ENCODE measurements at regions not wholly inside any gene's neighbourhood (a gene's known extent, or its start where the extent isn't known, plus 50 kb on each side); places are given as distances from the start of the nearest gene placed in this dataset.

GRCh38 chr1:4964634-4965345, 310.4 kb downstream of the AJAP1 start:
- TF ChIP-seq CTCF (IDR thresholded peaks at IDR 0.05), result no peak
- intact Hi-C loops (cut with DNase I), result no loop called here

GRCh38 chr1:4963251-4963650, 308.8 kb downstream of the AJAP1 start:
- no peaks in the 10 kb centered on the region for H3K9me3 ChIP-seq
- H3K27me3 ChIP-seq, result peaks cover 0 to 41% (median 15%) of the 10 kb centered on the region in 7 donors
- no peak overlapping the region for H3K27ac ChIP-seq
- H3K36me3 ChIP-seq, result no peaks in the 10 kb centered on the region
- no peaks in the 10 kb centered on the region for H3K4me1 ChIP-seq
- no peak for ATAC-seq
- DNase-seq, result no peak
- intact Hi-C loops (cut with DNase I), result no loop called here
- H3K4me3 ChIP-seq, result no peak overlapping the region
- TF ChIP-seq CTCF (IDR thresholded peaks at IDR 0.05), result no peak
- WGBS, 2 donors, result 62 to 81% methylated on average over 8 of the region's 8 CpGs

More at GRCh38 chr1:4964634-4965345, 310.4 kb downstream of the AJAP1 start:
- H3K27ac ChIP-seq, result no peak overlapping the region
- H3K4me1 ChIP-seq, result no peaks in the 10 kb centered on the region
- no peaks in the 10 kb centered on the region for H3K9me3 ChIP-seq
- peaks cover 0 to 36% (median 15%) of the 10 kb centered on the region in 7 donors for H3K27me3 ChIP-seq
- no peak for ATAC-seq
- DNase-seq, result no peak
- no peaks in the 10 kb centered on the region for H3K36me3 ChIP-seq
- H3K4me3 ChIP-seq, result no peak overlapping the region
- WGBS, 2 donors, result 62 to 66% methylated on average over 13 of the region's 13 CpGs

GRCh38 chr1:4962836-4963235, 308.4 kb downstream of the AJAP1 start:
- peaks cover 0 to 37% (median 15%) of the 10 kb centered on the region in 7 donors for H3K27me3 ChIP-seq
- no peaks in the 10 kb centered on the region for H3K9me3 ChIP-seq
- 76% methylated on average over 10 of the region's 10 CpGs for WGBS, 2 donors
- intact Hi-C loops (cut with DNase I), result no loop called here
- H3K4me1 ChIP-seq, result no peaks in the 10 kb centered on the region
- ATAC-seq, result no peak
- DNase-seq, result no peak
- no peak overlapping the region for H3K27ac ChIP-seq
- H3K4me3 ChIP-seq, result no peak overlapping the region
- no peaks in the 10 kb centered on the region for H3K36me3 ChIP-seq
- TF ChIP-seq CTCF (IDR thresholded peaks at IDR 0.05), result no peak

GRCh38 chr1:4961935-4962645, 307.7 kb downstream of the AJAP1 start:
- H3K4me1 ChIP-seq, result no peaks in the 10 kb centered on the region
- intact Hi-C loops (cut with DNase I), result loop anchor here in 1 of 10 donors (1.0 kb wide), 1 partner anchor 16 kb away; no protein-coding TSS in a partner anchor
- ATAC-seq (no peak), DNase-seq (no peak)
- TF ChIP-seq CTCF (IDR thresholded peaks at IDR 0.05), result no peak
- no peak overlapping the region for H3K4me3 ChIP-seq
- 81 to 87% methylated on average over 8 of the region's 8 CpGs for WGBS, 2 donors
- H3K27ac ChIP-seq, result no peak overlapping the region
- H3K9me3 ChIP-seq, result no peaks in the 10 kb centered on the region
- H3K27me3 ChIP-seq, result peaks cover 0 to 30% (median 10%) of the 10 kb centered on the region in 7 donors
- H3K36me3 ChIP-seq, result no peaks in the 10 kb centered on the region

Data from heart right ventricle (tissue), 16 donors.